Thymus (tissue), 11 donors: ENCODE measurements at regions not wholly inside any gene's neighbourhood (a gene's known extent, or its start where the extent isn't known, plus 50 kb on each side); places are given as distances from the start of the nearest gene placed in this dataset.
"Not testable (repeated sequence)": the region's sequence is repeated elsewhere in the genome, so short reads cannot be mapped to it uniquely, and the experiment has no call there.

ENCODE experiments used
- DNase-seq, 9 donors: peaks; one replicate each; pipeline ENCODE4 v3.0.0-alpha.2; 2013; ENCODE audit warnings: low spot score in 9 of 9, low read depth in 6 of 9, missing footprints in 1 of 9
- H3K27ac ChIP-seq, 2 donors: one replicate each; pipeline ENCODE4 v1.5.1; 2013; ENCODE audit warnings: control low read depth in 1 of 2, low read depth in 1 of 2, low read length in 1 of 2, mild to moderate bottlenecking in 1 of 2, moderate library complexity in 1 of 2
- H3K27me3 ChIP-seq, 2 donors: one replicate each; pipeline ENCODE4 v1.5.1; 2013; ENCODE audit warnings: low read length in 1 of 2; ENCODE audit not compliant: control insufficient read depth in 2 of 2, insufficient read depth in 1 of 2
- H3K36me3 ChIP-seq, 2 donors: one replicate each; pipeline ENCODE4 v1.5.1; 2013; ENCODE audit warnings: low read length in 1 of 2, mild to moderate bottlenecking in 1 of 2, moderate library complexity in 1 of 2; ENCODE audit not compliant: control insufficient read depth in 2 of 2, insufficient read depth in 2 of 2
- H3K4me1 ChIP-seq, 2 donors: one replicate each; pipeline ENCODE4 v1.5.1; 2013; ENCODE audit warnings: low read length in 2 of 2; ENCODE audit not compliant: control insufficient read depth in 2 of 2, insufficient read depth in 2 of 2
- H3K4me3 ChIP-seq, 2 donors: one replicate each; pipeline ENCODE4 v1.5.1; 2013; ENCODE audit warnings: low read length in 2 of 2, control low read depth in 1 of 2, mild to moderate bottlenecking in 1 of 2
- H3K9me3 ChIP-seq, 2 donors: one replicate each; pipeline ENCODE4 v1.5.1; 2013; ENCODE audit warnings: low read length in 1 of 2, mild to moderate bottlenecking in 1 of 2; ENCODE audit not compliant: control insufficient read depth in 2 of 2, insufficient read depth in 1 of 2
- WGBS: extraction: QIAGEN DNeasy Blood & Tissue Kit; methylation state at CpG from one replicate; pipeline ENCODE4 v1.1.7; 2013; 5-methylcytosine and 5-hydroxymethylcytosine counted together
- donor health status: healthy.

GRCh38 chr14:37864861-37865718 is 269.7 kb downstream of the TTC6 start:
- no peaks in the 10 kb centered on the region for H3K9me3 ChIP-seq
- no peaks in the 10 kb centered on the region for H3K4me1 ChIP-seq
- no peaks in the 10 kb centered on the region for H3K36me3 ChIP-seq
- 84% methylated on average over 11 of the region's 11 CpGs for WGBS
- H3K4me3 ChIP-seq, result no peak overlapping the region
- H3K27me3 ChIP-seq, result no peaks in the 10 kb centered on the region
- H3K27ac ChIP-seq, result no peak overlapping the region
- no peak for DNase-seq

- H3K4me1 ChIP-seq, result no peaks in the 10 kb centered on the region
- no peaks in the 10 kb centered on the region for H3K36me3 ChIP-seq
- H3K4me3 ChIP-seq, result no peak overlapping the region
- DNase-seq, result no peak
- no peaks in the 10 kb centered on the region for H3K9me3 ChIP-seq
- H3K27me3 ChIP-seq, result no peaks in the 10 kb centered on the region
- H3K27ac ChIP-seq, result no peak overlapping the region
- WGBS, result 68% methylated on average over 4 of the region's 4 CpGs
Measured at GRCh38 chr14:37865719-37866549, 270.5 kb downstream of the TTC6 start.

- Histone ChIP-seq H3K4me3 (no peak overlapping the region), H3K27ac (no peak overlapping the region), H3K9me3 (no peaks in the 10 kb centered on the region), H3K27me3 (no peaks in the 10 kb centered on the region), H3K36me3 (no peaks in the 10 kb centered on the region), H3K4me1 (no peaks in the 10 kb centered on the region)
- DNase-seq, result no peak
- WGBS, result 55% methylated on average over 2 of the region's 2 CpGs
Measured at GRCh38 chr14:37869633-37870032, 274.2 kb downstream of the TTC6 start.

GRCh38 chr14:37870170-37870569 is 274.7 kb downstream of the TTC6 start:
- no peak overlapping the region for H3K4me3 ChIP-seq
- H3K9me3 ChIP-seq, result no peaks in the 10 kb centered on the region
- H3K27me3 ChIP-seq, result no peaks in the 10 kb centered on the region
- H3K27ac ChIP-seq, result no peak overlapping the region
- no peak for DNase-seq
- H3K36me3 ChIP-seq, result no peaks in the 10 kb centered on the region
- H3K4me1 ChIP-seq, result no peaks in the 10 kb centered on the region
- WGBS, result 91% methylated on average over 5 of the region's 5 CpGs

- no peak overlapping the region for H3K4me3 ChIP-seq
- no peaks in the 10 kb centered on the region for H3K9me3 ChIP-seq
- WGBS, result 85% methylated on average over 11 of the region's 11 CpGs
- no peak overlapping the region for H3K27ac ChIP-seq
- no peaks in the 10 kb centered on the region for H3K4me1 ChIP-seq
- H3K36me3 ChIP-seq, result no peaks in the 10 kb centered on the region
- DNase-seq, result no peak
- no peaks in the 10 kb centered on the region for H3K27me3 ChIP-seq
Measured at GRCh38 chr14:37870632-37871346, 275.4 kb downstream of the TTC6 start.

- H3K4me1 ChIP-seq, H3K36me3 ChIP-seq, DNase-seq, H3K27me3 ChIP-seq, H3K4me3 ChIP-seq, H3K9me3 ChIP-seq, H3K27ac ChIP-seq: not testable (repeated sequence)
- 94% methylated on average over 10 of the region's 10 CpGs for whole genome bisulfite sequencing
Measured at GRCh38 chr14:37874065-37874428, 278.6 kb downstream of the TTC6 start.

GRCh38 chr14:37874429-37875109 is 279.1 kb downstream of the TTC6 start:
- Histone ChIP-seq H3K4me3 (no peak overlapping the region), H3K4me1 (no peaks in the 10 kb centered on the region), H3K27ac (no peak overlapping the region), H3K9me3 (no peaks in the 10 kb centered on the region), H3K27me3 (no peaks in the 10 kb centered on the region), H3K36me3 (no peaks in the 10 kb centered on the region)
- WGBS, result 46% methylated on average over 15 of the region's 15 CpGs
- DNase-seq, result peak; percentile 29 to 79 (median 50)

GRCh38 chr14:37888234-37888633 is 292.8 kb downstream of the TTC6 start:
- Histone ChIP-seq H3K27ac (no peak overlapping the region), H3K4me1 (no peaks in the 10 kb centered on the region), H3K36me3 (no peaks in the 10 kb centered on the region), H3K27me3 (no peaks in the 10 kb centered on the region), H3K4me3 (no peak overlapping the region), H3K9me3 (no peaks in the 10 kb centered on the region)
- 94% methylated on average over 1 of the region's 1 CpG for WGBS
- DNase-seq, result no peak
